HCT116 (cell line): ENCODE measurements at regions not wholly inside any gene's neighbourhood (a gene's known extent, or its start where the extent isn't known, plus 50 kb on each side); places are given as distances from the start of the nearest gene placed in this dataset.

ENCODE experiments used
- ATAC-seq: fragments of 200-7000 bp; cut with Tn5 transposase; 2 replicates; pipeline ENCODE4 v1.9.1; 2020; ENCODE audit warnings: mild to moderate bottlenecking, moderate library complexity
- BruUV-seq: library from RNA; stranded (reverse); fragments of 400-500 nt; replicated peaks from 2 replicates; lab custom pipeline; 2021; lab: Mats Ljungman, UMichigan
- CTCF ChIA-PET: fragments of 300-600 bp; sonication (Branson Sonifier 250); formaldehyde crosslinking; loops from one replicate; lab custom pipeline; 2021; ENCODE audit warnings: antibody characterized with exemption; lab: Charles Lee
- POLR2A ChIA-PET: fragments of 300-600, 350-600 bp; sonication (Branson Sonifier 250); formaldehyde crosslinking; loops from one replicate; lab custom pipeline; 2021; ENCODE audit warnings: antibody characterized with exemption; lab: Charles Lee
- RAD21 ChIA-PET, 2 experiments: fragments of 300-600 bp; sonication (Branson Sonifier 250); formaldehyde crosslinking; loops; one replicate each; lab custom pipeline; 2023; ENCODE audit warnings: low total read pairs in 2 of 2; ENCODE audit not compliant: uncharacterized antibody in 2 of 2, unreplicated experiment in 2 of 2, low non-redundant PET in 1 of 2; lab: Charles Lee
- DNase-seq: peaks from one replicate; pipeline ENCODE4 v3.0.0-alpha.2; 2010; ENCODE audit warnings: low read depth, low spot score
- H2AFZ ChIP-seq: fragments of 200-600 bp; shearing (Covaris generic), sonication (generic); 2 replicates; pipeline ENCODE4 v1.6.1; 2017; ENCODE audit warnings: low read depth, mixed run types, mixed read lengths, antibody characterized with exemption, low read length; ENCODE audit not compliant: poor library complexity, severe bottlenecking
- H3K27ac ChIP-seq: 2 replicates; pipeline ENCODE4 v1.5.1; 2012; ENCODE audit warnings: low read depth, low read length
- H3K27me3 ChIP-seq: fragments of 200-600 bp; sonication (generic); 2 replicates; pipeline ENCODE4 v1.6.1; 2016; ENCODE audit warnings: mixed run types, low read length, mixed read lengths; ENCODE audit not compliant: insufficient read depth
- H3K36me3 ChIP-seq, 2 experiments: fragments of 200-500 bp in 1 of 2; fragments of 200-600 bp in 1 of 2; sonication (Bioruptor generic) in 1 of 2; sonication (generic) in 1 of 2; 2 replicates each; pipeline versions ENCODE4 v1.5.1 to v1.6.1; 2014 to 2016; ENCODE audit warnings: low read length in 2 of 2, inconsistent platforms in 1 of 2, mixed read lengths in 1 of 2, mixed run types in 1 of 2; ENCODE audit not compliant: insufficient read depth in 2 of 2, control insufficient read depth in 1 of 2
- H3K4me1 ChIP-seq, 2 experiments: fragments of 200-600 bp in 1 of 2; sonication (generic) in 1 of 2; 2 replicates each; pipeline versions ENCODE4 v1.5.1 to v1.6.1; 2012 to 2017; ENCODE audit warnings: low read length in 2 of 2, inconsistent platforms in 1 of 2, mild to moderate bottlenecking in 1 of 2, mixed read lengths in 1 of 2, mixed run types in 1 of 2, moderate library complexity in 1 of 2; ENCODE audit not compliant: insufficient read depth in 2 of 2, control insufficient read depth in 1 of 2
- H3K4me2 ChIP-seq: fragments of 200-600 bp; sonication (generic); 2 replicates; pipeline ENCODE4 v1.6.1; 2017; ENCODE audit warnings: mixed run types, low read length, mixed read lengths
- H3K4me3 ChIP-seq, 2 experiments: fragments of 200-600 bp in 1 of 2; sonication (generic) in 1 of 2; replicated peaks in 1 of 2; 2 replicates each; pipeline ENCODE4 v1.5.1; 2011 to 2016; ENCODE audit warnings: low read length in 2 of 2, control low read depth in 1 of 2, low read depth in 1 of 2, mild to moderate bottlenecking in 1 of 2, mixed read lengths in 1 of 2, mixed run types in 1 of 2
- H3K79me2 ChIP-seq: fragments of 200-600 bp; sonication (generic); 2 replicates; pipeline ENCODE4 v1.6.1; 2017; ENCODE audit warnings: mild to moderate bottlenecking, mixed run types, low read length, moderate library complexity, mixed read lengths; ENCODE audit not compliant: insufficient read depth
- H3K9ac ChIP-seq: fragments of 200-600 bp; sonication (generic); 2 replicates; pipeline ENCODE4 v1.6.1; 2016; ENCODE audit warnings: low read length, mixed read lengths
- H3K9me2 ChIP-seq: fragments of 200-600 bp; sonication (generic), shearing (Covaris generic); 2 replicates; pipeline ENCODE4 v1.6.1; 2017; ENCODE audit warnings: mixed run types, mild to moderate bottlenecking, moderate library complexity; ENCODE audit not compliant: insufficient read depth
- H3K9me3 ChIP-seq, 2 experiments: fragments of 200-500 bp in 1 of 2; fragments of 200-600 bp in 1 of 2; sonication (Bioruptor generic) in 1 of 2; sonication (generic) in 1 of 2; 2 replicates each; pipeline ENCODE4 v1.6.1; 2014 to 2017; ENCODE audit warnings: low read length in 2 of 2, mixed read lengths in 2 of 2, inconsistent platforms in 1 of 2, low read depth in 1 of 2, mild to moderate bottlenecking in 1 of 2, mixed run types in 1 of 2, moderate library complexity in 1 of 2; ENCODE audit not compliant: control insufficient read depth in 1 of 2, insufficient read depth in 1 of 2
- H4K20me1 ChIP-seq: fragments of 200-600 bp; sonication (generic), shearing (Covaris generic); 2 replicates; pipeline ENCODE4 v1.6.1; 2017; ENCODE audit warnings: mixed run types, mild to moderate bottlenecking, moderate library complexity; ENCODE audit not compliant: insufficient read depth
- FOSL1 ChIP-seq: IDR thresholded peaks from 2 replicates; pipeline ENCODE4 v1.6.1; 2012; ENCODE audit warnings: low read depth
- REST ChIP-seq: IDR thresholded peaks from 2 replicates; pipeline ENCODE4 v1.6.1; 2012; ENCODE audit warnings: low read depth
- TCF7L2 ChIP-seq: IDR thresholded peaks from 2 replicates; pipeline ENCODE4 v1.7.0; 2011; ENCODE audit warnings: borderline replicate concordance, inconsistent platforms; ENCODE audit not compliant: insufficient read depth, insufficient read length; ENCODE audit errors: extremely low read depth
- ZBTB33 ChIP-seq: IDR thresholded peaks from 2 replicates; pipeline ENCODE4 v1.6.1; 2011; ENCODE audit warnings: mild to moderate bottlenecking, low read length, moderate library complexity; ENCODE audit not compliant: insufficient replicate concordance; ENCODE audit errors: extremely low read depth
- intact Hi-C: fragments of 100-400 bp; cut with micrococcal nuclease; formaldehyde crosslinking; loops from 2 replicates; pipeline ENCODE4 v1.10.0; 2022
- TF ChIP-seq, protein P1 (sequence below), 3 experiments: fragments of 200-600 bp in 1 of 3; sonication (generic) in 1 of 3; IDR thresholded peaks in 2 of 3; conservative IDR thresholded peaks in 1 of 3; 2 replicates each; pipeline ENCODE4 v1.5.1; 2012 to 2017; ENCODE audit warnings: low read depth in 2 of 3, low read length in 2 of 3, antibody characterized with exemption in 1 of 3, borderline replicate concordance in 1 of 3, control low read depth in 1 of 3, mild to moderate bottlenecking in 1 of 3, mixed read lengths in 1 of 3, mixed run types in 1 of 3, moderate library complexity in 1 of 3; ENCODE audit not compliant: insufficient read depth in 1 of 3
- TF ChIP-seq, protein P2 (sequence below): IDR thresholded peaks from 2 replicates; pipeline ENCODE4 v1.6.1; 2012

DNA sequence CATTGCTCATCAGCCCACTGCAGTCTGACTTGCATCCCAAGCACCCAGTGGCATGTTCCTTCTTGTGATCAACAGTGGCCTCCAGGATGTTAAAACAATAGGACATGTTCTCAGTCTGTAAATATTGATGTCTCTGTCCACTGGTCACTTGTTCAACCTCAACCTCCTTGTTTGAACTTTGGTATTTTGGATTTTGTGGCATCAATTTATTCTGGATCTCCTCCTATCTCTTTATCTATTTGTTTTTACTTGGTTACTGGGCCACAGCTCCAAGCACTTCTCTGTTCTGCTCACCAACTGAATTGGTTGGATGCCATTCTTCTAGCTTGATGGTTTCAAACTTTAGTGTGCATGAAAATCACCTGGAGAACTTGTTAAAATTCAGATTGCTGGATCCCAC, 1414.8 kb upstream of the CELF4 start:
- DNase-seq (no peak), ATAC-seq (no peak)
- Histone ChIP-seq H4K20me1 (no peaks in the 10 kb centered on the region), H3K4me2 (no peak overlapping the region), H3K27me3 (no peaks in the 10 kb centered on the region), H3K27ac (no peak overlapping the region), H3K79me2 (no peaks in the 10 kb centered on the region), H3K36me3 (no peaks in the 10 kb centered on the region), H3K9me2 (no peaks in the 10 kb centered on the region), H2AFZ (no peak overlapping the region), H3K9me3 (no peaks in the 10 kb centered on the region), H3K9ac (no peak overlapping the region), H3K4me1 (no peaks in the 10 kb centered on the region), H3K4me3 (no peak overlapping the region)
- intact Hi-C loops = no loop called here
- no TSS peak for BruUV-seq
- CTCF ChIA-PET = no interaction called here
- no peak for TF ChIP-seq ZBTB33
- TF ChIP-seq FOSL1 = no peak
- no peak for TF ChIP-seq TCF7L2
- TF ChIP-seq, protein P1, sequence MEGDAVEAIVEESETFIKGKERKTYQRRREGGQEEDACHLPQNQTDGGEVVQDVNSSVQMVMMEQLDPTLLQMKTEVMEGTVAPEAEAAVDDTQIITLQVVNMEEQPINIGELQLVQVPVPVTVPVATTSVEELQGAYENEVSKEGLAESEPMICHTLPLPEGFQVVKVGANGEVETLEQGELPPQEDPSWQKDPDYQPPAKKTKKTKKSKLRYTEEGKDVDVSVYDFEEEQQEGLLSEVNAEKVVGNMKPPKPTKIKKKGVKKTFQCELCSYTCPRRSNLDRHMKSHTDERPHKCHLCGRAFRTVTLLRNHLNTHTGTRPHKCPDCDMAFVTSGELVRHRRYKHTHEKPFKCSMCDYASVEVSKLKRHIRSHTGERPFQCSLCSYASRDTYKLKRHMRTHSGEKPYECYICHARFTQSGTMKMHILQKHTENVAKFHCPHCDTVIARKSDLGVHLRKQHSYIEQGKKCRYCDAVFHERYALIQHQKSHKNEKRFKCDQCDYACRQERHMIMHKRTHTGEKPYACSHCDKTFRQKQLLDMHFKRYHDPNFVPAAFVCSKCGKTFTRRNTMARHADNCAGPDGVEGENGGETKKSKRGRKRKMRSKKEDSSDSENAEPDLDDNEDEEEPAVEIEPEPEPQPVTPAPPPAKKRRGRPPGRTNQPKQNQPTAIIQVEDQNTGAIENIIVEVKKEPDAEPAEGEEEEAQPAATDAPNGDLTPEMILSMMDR (IDR thresholded peaks at IDR 0.05 in 2 of 3, conservative IDR thresholded peaks at IDR 0.05 in 1 of 3; ENCODE audit: borderline replicate concordance in 1 of 3, insufficient read depth in 1 of 3, low read depth in 2 of 3, low read length in 2 of 3) = no peak
- no peak for TF ChIP-seq REST
- TF ChIP-seq, protein P2, sequence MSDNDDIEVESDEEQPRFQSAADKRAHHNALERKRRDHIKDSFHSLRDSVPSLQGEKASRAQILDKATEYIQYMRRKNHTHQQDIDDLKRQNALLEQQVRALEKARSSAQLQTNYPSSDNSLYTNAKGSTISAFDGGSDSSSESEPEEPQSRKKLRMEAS = no peak
- RAD21 ChIA-PET = no interaction called here
- POLR2A ChIA-PET = no interaction called here
